ENCODE measurements at regions not wholly inside any gene's neighbourhood (a gene's known extent, or its start where the extent isn't known, plus 50 kb on each side); places are given as distances from the start of the nearest gene placed in this dataset.

DNA sequence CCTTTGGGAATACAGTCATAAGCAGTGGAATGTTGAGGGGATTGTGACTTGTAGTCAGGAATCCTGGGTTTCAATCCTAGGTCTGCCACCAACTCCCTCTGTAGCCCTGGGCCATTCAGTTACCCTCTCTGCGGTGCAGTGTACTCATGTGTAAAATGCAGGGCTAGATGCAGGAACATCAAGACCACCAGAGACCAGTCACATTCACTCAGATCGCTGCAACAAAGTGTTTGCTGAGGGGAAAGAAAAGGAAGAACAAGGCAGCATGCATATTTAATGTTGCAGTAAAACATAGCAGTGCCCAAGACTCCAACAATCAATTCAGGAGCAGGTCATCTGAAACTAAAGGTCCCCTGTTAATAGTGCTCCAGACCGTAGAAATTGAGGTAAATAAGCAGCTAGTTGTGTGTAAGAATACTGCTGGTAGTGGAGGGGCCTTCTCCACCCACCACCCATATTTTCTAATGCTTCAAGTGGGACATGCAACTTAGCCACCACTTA is 410.7 kb downstream of the OMA1 start:
- peak overlapping the region in 1 of 3 experiments; percentile 46 for H3K27ac Mint-ChIP-seq
- TF ChIP-seq CTCF (IDR thresholded peaks at IDR 0.05; ENCODE audit: unreplicated experiment in 3 of 3) = no peak
- no peaks in the 10 kb centered on the region for H3K36me3 Mint-ChIP-seq (ENCODE audit: low read depth)
- H3K4me3 Mint-ChIP-seq = no peak overlapping the region
- H3K4me1 Mint-ChIP-seq = no peaks in the 10 kb centered on the region
- peaks cover 4% of the 10 kb centered on the region for H3K27me3 Mint-ChIP-seq (ENCODE audit: low read depth)
- peaks cover 3% of the 10 kb centered on the region for H3K9me3 Mint-ChIP-seq

DNA sequence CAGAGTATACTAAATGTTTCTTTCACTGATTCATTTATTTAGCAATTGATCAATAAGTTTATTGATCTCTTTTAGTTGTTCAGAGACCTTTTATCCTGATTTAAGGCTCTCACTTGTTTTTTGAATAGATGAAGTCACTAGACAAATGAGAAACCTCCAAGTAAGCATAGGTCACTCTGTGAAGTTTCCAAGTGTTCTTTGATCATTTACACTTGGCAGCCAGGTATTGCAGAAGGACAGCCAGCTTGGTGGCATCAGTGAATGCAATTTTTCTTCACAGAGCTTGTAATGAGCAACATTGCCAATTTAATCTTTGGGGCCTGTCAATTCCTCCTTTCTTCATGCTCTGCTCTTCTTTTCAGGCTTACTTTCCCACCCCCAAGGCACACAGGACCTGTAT is 413.0 kb downstream of the OMA1 start:
- Mint-ChIP-seq H3K9me3 (peaks cover 3% of the 10 kb centered on the region), H3K4me3 (no peak overlapping the region), H3K27me3 (ENCODE audit: low read depth) (peaks cover 4% of the 10 kb centered on the region), H3K27ac (no peak overlapping the region), H3K4me1 (no peaks in the 10 kb centered on the region), H3K36me3 (ENCODE audit: low read depth) (no peaks in the 10 kb centered on the region)
- TF ChIP-seq CTCF (IDR thresholded peaks at IDR 0.05; ENCODE audit: unreplicated experiment in 3 of 3) = no peak

DNA sequence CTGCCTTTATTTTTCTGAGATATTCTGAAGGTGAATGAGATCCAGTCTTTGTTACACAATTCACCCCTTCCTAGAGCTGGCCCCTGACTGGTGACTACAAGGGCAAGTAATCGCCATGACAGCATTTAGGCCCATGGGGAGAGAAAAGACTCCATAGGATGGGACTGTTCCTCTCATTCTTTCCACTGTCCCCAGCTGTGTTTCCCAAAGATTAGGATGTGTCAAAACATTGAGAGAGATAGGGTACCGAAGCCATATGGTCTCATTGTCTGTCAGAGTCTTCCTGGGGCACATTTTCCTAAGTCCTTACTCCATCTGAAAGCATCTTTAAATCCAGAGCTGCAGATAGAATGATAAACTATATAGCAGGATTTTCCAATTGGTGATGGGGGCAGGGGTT is 423.5 kb downstream of the OMA1 start:
- Mint-ChIP-seq H3K4me3 (no peak overlapping the region), H3K4me1 (no peaks in the 10 kb centered on the region), H3K36me3 (ENCODE audit: low read depth) (no peaks in the 10 kb centered on the region), H3K9me3 (peaks cover 2% of the 10 kb centered on the region), H3K27ac (no peak overlapping the region), H3K27me3 (ENCODE audit: low read depth) (no peaks in the 10 kb centered on the region)
- no peak for TF ChIP-seq CTCF (IDR thresholded peaks at IDR 0.05; ENCODE audit: unreplicated experiment in 3 of 3)

- no peaks in the 10 kb centered on the region for H3K36me3 Mint-ChIP-seq (ENCODE audit: low read depth)
- H3K4me3 Mint-ChIP-seq = no peak overlapping the region
- TF ChIP-seq CTCF (IDR thresholded peaks at IDR 0.05; ENCODE audit: unreplicated experiment in 3 of 3) = no peak
- peaks cover 5% of the 10 kb centered on the region for H3K9me3 Mint-ChIP-seq
- no peaks in the 10 kb centered on the region for H3K4me1 Mint-ChIP-seq
- no peak overlapping the region for H3K27ac Mint-ChIP-seq
- H3K27me3 Mint-ChIP-seq (ENCODE audit: low read depth) = no peaks in the 10 kb centered on the region
Observed at GRCh38 chr1:58119971-58120370, 426.6 kb downstream of the OMA1 start.

- H3K4me3 Mint-ChIP-seq = no peak overlapping the region
- H3K36me3 Mint-ChIP-seq (ENCODE audit: low read depth) = no peaks in the 10 kb centered on the region
- no peak overlapping the region for H3K27ac Mint-ChIP-seq
- peaks cover 11% of the 10 kb centered on the region for H3K9me3 Mint-ChIP-seq
- TF ChIP-seq CTCF (IDR thresholded peaks at IDR 0.05; ENCODE audit: unreplicated experiment in 3 of 3) = no peak
- H3K4me1 Mint-ChIP-seq = no peaks in the 10 kb centered on the region
- H3K27me3 Mint-ChIP-seq (ENCODE audit: low read depth) = no peaks in the 10 kb centered on the region
Observed at GRCh38 chr1:58116284-58116683, 430.2 kb downstream of the OMA1 start.

GRCh38 chr1:58109646-58110200 is 436.8 kb downstream of the OMA1 start:
- Mint-ChIP-seq H3K4me3 (no peak overlapping the region), H3K4me1 (no peaks in the 10 kb centered on the region), H3K36me3 (ENCODE audit: low read depth) (no peaks in the 10 kb centered on the region), H3K27ac (no peak overlapping the region), H3K9me3 (peaks cover 5% of the 10 kb centered on the region), H3K27me3 (ENCODE audit: low read depth) (no peaks in the 10 kb centered on the region)
- TF ChIP-seq CTCF (IDR thresholded peaks at IDR 0.05; ENCODE audit: unreplicated experiment in 3 of 3) = no peak

Measured in nephron (organoid).